ENCODE measurements at regions not wholly inside any gene's neighbourhood (a gene's known extent, or its start where the extent isn't known, plus 50 kb on each side); places are given as distances from the start of the nearest gene placed in this dataset.

- TF ChIP-seq CTCF (IDR thresholded peaks at IDR 0.05) (no peak), EZH2 (IDR thresholded peaks at IDR 0.05; ENCODE audit: borderline replicate concordance, insufficient read depth, low read depth, low read length, poor library complexity, severe bottlenecking) (no peak)
These were observed 177.6 kb upstream of the SETMAR start for GRCh38 chr3:4125576-4125975.

All from B cell (primary cell).